Ishikawa (cell line): ENCODE measurements at regions not wholly inside any gene's neighbourhood (a gene's known extent, or its start where the extent isn't known, plus 50 kb on each side); places are given as distances from the start of the nearest gene placed in this dataset.

ENCODE experiments used
- EP300 ChIP-seq: IDR thresholded peaks from 2 replicates; pipeline ENCODE4 v1.6.1; 2012; ENCODE audit warnings: borderline replicate concordance
- MAX ChIP-seq: IDR thresholded peaks from 2 replicates; pipeline ENCODE4 v1.6.1; 2012
- TAF1 ChIP-seq: IDR thresholded peaks from 2 replicates; pipeline ENCODE4 v1.6.1; 2012; ENCODE audit warnings: low read depth, mild to moderate bottlenecking

DNA sequence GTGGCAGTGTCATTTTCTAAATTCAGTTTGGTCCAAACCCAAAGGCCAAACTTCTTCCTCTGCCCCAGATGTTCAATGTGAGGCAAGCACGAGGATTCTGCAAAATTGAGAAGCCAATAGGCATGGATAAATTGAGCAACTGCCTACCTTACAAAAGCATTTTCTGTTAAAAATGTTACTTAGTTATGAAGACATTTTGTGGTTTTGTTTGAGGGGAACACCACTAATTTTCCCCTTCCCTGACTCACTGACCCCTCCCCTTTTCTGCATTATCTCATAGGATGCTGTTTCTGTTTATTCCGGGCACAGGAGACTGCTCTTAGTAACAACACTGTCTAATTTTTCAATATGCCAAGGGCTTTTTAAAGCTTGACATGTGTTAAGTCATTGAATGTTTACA is 462.8 kb downstream of the INSC start:
- TF ChIP-seq TAF1 (no peak), EP300 (no peak), MAX (no peak)
